ENCODE measurements at regions not wholly inside any gene's neighbourhood (a gene's known extent, or its start where the extent isn't known, plus 50 kb on each side); places are given as distances from the start of the nearest gene placed in this dataset.
A peak's percentile ranks its signal among the peaks of the same experiment; 100 is the strongest.

- DNase-seq (ENCODE audit: low spot score), result no peak
Measured at GRCh38 chr21:35136586-35137219, 87.6 kb upstream of the RUNX1 start.

- no peak for DNase-seq (ENCODE audit: low spot score)
Measured at GRCh38 chr21:35136106-35136505, 87.0 kb upstream of the RUNX1 start.

- DNase-seq (ENCODE audit: low spot score), result no peak
Measured at GRCh38 chr21:35135481-35135880, 86.4 kb upstream of the RUNX1 start.

- no peak for DNase-seq (ENCODE audit: low spot score)
Measured at GRCh38 chr21:35134309-35134708, 85.2 kb upstream of the RUNX1 start.

- DNase-seq (ENCODE audit: low spot score), result no peak
Measured at GRCh38 chr21:35128536-35128935, 79.4 kb upstream of the RUNX1 start.

- DNase-seq (ENCODE audit: low spot score), result no peak
Measured at GRCh38 chr21:35127851-35128250, 78.7 kb upstream of the RUNX1 start.

GRCh38 chr21:35127026-35127425 lies 77.9 kb upstream of the RUNX1 start:
- no peak for DNase-seq (ENCODE audit: low spot score)

GRCh38 chr21:35120631-35121180 lies 71.6 kb upstream of the RUNX1 start:
- no peak for DNase-seq (ENCODE audit: low spot score)

GRCh38 chr21:35119501-35120047 lies 70.5 kb upstream of the RUNX1 start:
- no peak for DNase-seq (ENCODE audit: low spot score)

- no peak for DNase-seq (ENCODE audit: low spot score)
Measured at GRCh38 chr21:35116777-35117176, 67.7 kb upstream of the RUNX1 start.

GRCh38 chr21:35113064-35113463 lies 64.0 kb upstream of the RUNX1 start:
- DNase-seq (ENCODE audit: low spot score), result no peak

- no peak for DNase-seq (ENCODE audit: low spot score)
Measured at GRCh38 chr21:35111321-35111930, 62.3 kb upstream of the RUNX1 start.

- no peak for DNase-seq (ENCODE audit: low spot score)
Measured at GRCh38 chr21:35108887-35109286, 59.8 kb upstream of the RUNX1 start.

- DNase-seq (ENCODE audit: low spot score), result no peak
Measured at GRCh38 chr21:35107520-35107919, 58.4 kb upstream of the RUNX1 start.

GRCh38 chr21:35106246-35106835 lies 57.2 kb upstream of the RUNX1 start:
- no peak for DNase-seq (ENCODE audit: low spot score)

- DNase-seq (ENCODE audit: low spot score), result peak; percentile 67
Measured at GRCh38 chr21:35102488-35103371, 53.6 kb upstream of the RUNX1 start.

GRCh38 chr21:35100349-35100811 lies 51.3 kb upstream of the RUNX1 start:
- no peak for DNase-seq (ENCODE audit: low spot score)

GRCh38 chr21:35099310-35099709 lies 50.2 kb upstream of the RUNX1 start:
- DNase-seq (ENCODE audit: low spot score), result no peak
